LNCAP (cell line): ENCODE measurements at regions not wholly inside any gene's neighbourhood (a gene's known extent, or its start where the extent isn't known, plus 50 kb on each side); places are given as distances from the start of the nearest gene placed in this dataset.

Source experiments
- TF ChIP-seq, protein P1 (sequence below): fragments of 450-650 bp; IDR thresholded peaks from 2 replicates; pipeline ENCODE4 v1.5.1; 2017; ENCODE audit warnings: mild to moderate bottlenecking

DNA sequence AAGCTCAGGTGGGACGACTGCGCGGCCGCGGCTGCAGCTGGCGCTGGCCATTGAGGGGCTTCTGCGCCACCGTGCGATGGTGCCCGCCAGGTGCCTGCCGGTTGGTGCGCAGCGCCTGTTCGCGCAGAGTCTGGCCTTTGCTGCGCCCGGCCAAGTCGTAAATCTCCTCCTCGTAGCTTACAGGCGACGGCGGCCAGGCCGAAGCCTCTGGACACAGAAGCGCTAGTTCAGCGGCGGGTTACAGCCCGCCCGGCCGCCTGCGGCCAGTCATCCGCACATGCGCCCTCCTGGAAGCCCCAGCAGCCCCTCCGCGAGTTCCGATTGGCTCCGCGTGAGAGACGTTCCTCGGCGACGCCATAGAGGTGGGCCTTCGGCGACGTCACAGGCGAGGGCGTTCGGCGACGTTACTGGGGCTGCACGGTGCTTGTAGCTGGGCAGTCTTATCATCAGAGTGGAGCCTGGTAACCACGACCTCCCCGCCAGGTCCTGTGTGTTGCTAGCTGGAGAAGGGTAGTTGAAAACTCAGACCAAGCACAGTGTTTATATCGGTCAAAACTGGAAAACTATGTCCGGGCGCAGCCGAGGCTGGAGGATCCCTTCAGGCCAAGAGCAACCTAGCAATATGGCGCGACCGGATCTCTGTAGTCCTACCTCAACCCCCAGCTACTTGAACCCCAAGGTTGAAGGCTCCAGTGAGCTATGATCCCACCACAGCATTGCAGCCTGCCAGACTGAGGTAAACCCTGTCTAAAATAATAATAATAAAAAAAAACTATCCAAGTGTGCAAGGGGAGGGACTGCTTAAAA, 265.7 kb downstream of the OR4C45 start:
- TF ChIP-seq, protein P1, sequence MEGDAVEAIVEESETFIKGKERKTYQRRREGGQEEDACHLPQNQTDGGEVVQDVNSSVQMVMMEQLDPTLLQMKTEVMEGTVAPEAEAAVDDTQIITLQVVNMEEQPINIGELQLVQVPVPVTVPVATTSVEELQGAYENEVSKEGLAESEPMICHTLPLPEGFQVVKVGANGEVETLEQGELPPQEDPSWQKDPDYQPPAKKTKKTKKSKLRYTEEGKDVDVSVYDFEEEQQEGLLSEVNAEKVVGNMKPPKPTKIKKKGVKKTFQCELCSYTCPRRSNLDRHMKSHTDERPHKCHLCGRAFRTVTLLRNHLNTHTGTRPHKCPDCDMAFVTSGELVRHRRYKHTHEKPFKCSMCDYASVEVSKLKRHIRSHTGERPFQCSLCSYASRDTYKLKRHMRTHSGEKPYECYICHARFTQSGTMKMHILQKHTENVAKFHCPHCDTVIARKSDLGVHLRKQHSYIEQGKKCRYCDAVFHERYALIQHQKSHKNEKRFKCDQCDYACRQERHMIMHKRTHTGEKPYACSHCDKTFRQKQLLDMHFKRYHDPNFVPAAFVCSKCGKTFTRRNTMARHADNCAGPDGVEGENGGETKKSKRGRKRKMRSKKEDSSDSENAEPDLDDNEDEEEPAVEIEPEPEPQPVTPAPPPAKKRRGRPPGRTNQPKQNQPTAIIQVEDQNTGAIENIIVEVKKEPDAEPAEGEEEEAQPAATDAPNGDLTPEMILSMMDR, result no peak

- TF ChIP-seq, protein P1, result no peak
Observed at GRCh38 chr11:50333861-50334260, 301.2 kb downstream of the OR4C45 start.

- TF ChIP-seq, protein P1, result no peak
Observed at GRCh38 chr11:50379484-50379883, 346.8 kb downstream of the OR4C45 start.

- TF ChIP-seq, protein P1, result no peak
Observed at GRCh38 chr11:50394017-50394416, 361.3 kb downstream of the OR4C45 start.

- TF ChIP-seq, protein P1, result no peak
Observed at GRCh38 chr11:50412832-50413231, 380.2 kb downstream of the OR4C45 start.

- TF ChIP-seq, protein P1, result peak; percentile 27; the same call in 1 of the 2 replicates
Observed at GRCh38 chr11:50423208-50423607, 390.5 kb downstream of the OR4C45 start.
